ENCODE measurements at regions not wholly inside any gene's neighbourhood (a gene's known extent, or its start where the extent isn't known, plus 50 kb on each side); places are given as distances from the start of the nearest gene placed in this dataset.

- Mint-ChIP-seq H3K27ac (ENCODE audit: low read depth, unreplicated experiment) (no peak overlapping the region), H3K27me3 (ENCODE audit: insufficient read depth, unreplicated experiment) (no peaks in the 10 kb centered on the region), H3K9me3 (ENCODE audit: unreplicated experiment) (peaks cover 15% of the 10 kb centered on the region), H3K4me3 (ENCODE audit: unreplicated experiment) (no peak overlapping the region), H3K36me3 (ENCODE audit: insufficient read depth, unreplicated experiment) (no peaks in the 10 kb centered on the region), H3K4me1 (ENCODE audit: insufficient read depth, unreplicated experiment) (no peaks in the 10 kb centered on the region)
- ChIA-PET CTCF (interaction anchor here (0.7 kb wide), 1 partner anchor 52 kb away, joined by 6 read pairs; no protein-coding TSS in a partner anchor), POLR2A (no interaction called here)
- TF ChIP-seq CTCF (IDR thresholded peaks at IDR 0.05; ENCODE audit: unreplicated experiment), result no peak
- no TSS peak for BruUV-seq (replicated peaks)
- intact Hi-C loops (cut with micrococcal nuclease), result no loop called here
- DNase-seq (ENCODE audit: unreplicated experiment), result no peak
Observed at GRCh38 chr18:42659187-42659586, 456.3 kb downstream of the RIT2 start.

- H3K4me3 Mint-ChIP-seq (ENCODE audit: unreplicated experiment), result no peak overlapping the region
- no TSS peak for BruUV-seq (replicated peaks)
Observed at GRCh38 chr18:42670860-42671259, 444.6 kb downstream of the RIT2 start.

GRCh38 chr18:42675810-42676209 lies 439.7 kb downstream of the RIT2 start:
- no peak overlapping the region for H3K27ac Mint-ChIP-seq (ENCODE audit: low read depth, unreplicated experiment)
- no peaks in the 10 kb centered on the region for H3K4me1 Mint-ChIP-seq (ENCODE audit: insufficient read depth, unreplicated experiment)
- no peaks in the 10 kb centered on the region for H3K27me3 Mint-ChIP-seq (ENCODE audit: insufficient read depth, unreplicated experiment)
- TF ChIP-seq CTCF (IDR thresholded peaks at IDR 0.05; ENCODE audit: unreplicated experiment), result no peak
- no peak overlapping the region for H3K4me3 Mint-ChIP-seq (ENCODE audit: unreplicated experiment)
- intact Hi-C loops (cut with micrococcal nuclease), result no loop called here
- no peak for DNase-seq (ENCODE audit: unreplicated experiment)
- H3K36me3 Mint-ChIP-seq (ENCODE audit: insufficient read depth, unreplicated experiment), result no peaks in the 10 kb centered on the region
- CTCF ChIA-PET, result no interaction called here
- POLR2A ChIA-PET, result interaction anchor here (0.7 kb wide), 1 partner anchor 128 kb away, joined by 3 read pairs; no protein-coding TSS in a partner anchor
- H3K9me3 Mint-ChIP-seq (ENCODE audit: unreplicated experiment), result no peaks in the 10 kb centered on the region
- no TSS peak for BruUV-seq (replicated peaks)

More at GRCh38 chr18:42670860-42671259, 444.6 kb downstream of the RIT2 start:
- no peak for DNase-seq (ENCODE audit: unreplicated experiment)
- intact Hi-C loops (cut with micrococcal nuclease), result no loop called here
- no peak overlapping the region for H3K27ac Mint-ChIP-seq (ENCODE audit: low read depth, unreplicated experiment)
- H3K27me3 Mint-ChIP-seq (ENCODE audit: insufficient read depth, unreplicated experiment), result no peaks in the 10 kb centered on the region
- CTCF ChIA-PET, result no interaction called here
- POLR2A ChIA-PET, result no interaction called here
- H3K9me3 Mint-ChIP-seq (ENCODE audit: unreplicated experiment), result no peaks in the 10 kb centered on the region
- no peaks in the 10 kb centered on the region for H3K4me1 Mint-ChIP-seq (ENCODE audit: insufficient read depth, unreplicated experiment)
- no peak for TF ChIP-seq CTCF (IDR thresholded peaks at IDR 0.05; ENCODE audit: unreplicated experiment)
- H3K36me3 Mint-ChIP-seq (ENCODE audit: insufficient read depth, unreplicated experiment), result no peaks in the 10 kb centered on the region

GRCh38 chr18:42683094-42683493 lies 432.4 kb downstream of the RIT2 start:
- Mint-ChIP-seq H3K4me3 (ENCODE audit: unreplicated experiment) (no peak overlapping the region), H3K27ac (ENCODE audit: low read depth, unreplicated experiment) (no peak overlapping the region), H3K27me3 (ENCODE audit: insufficient read depth, unreplicated experiment) (peaks cover 4% of the 10 kb centered on the region), H3K4me1 (ENCODE audit: insufficient read depth, unreplicated experiment) (no peaks in the 10 kb centered on the region), H3K36me3 (ENCODE audit: insufficient read depth, unreplicated experiment) (no peaks in the 10 kb centered on the region), H3K9me3 (ENCODE audit: unreplicated experiment) (peaks cover 14% of the 10 kb centered on the region)
- no peak for TF ChIP-seq CTCF (IDR thresholded peaks at IDR 0.05; ENCODE audit: unreplicated experiment)
- ChIA-PET CTCF (no interaction called here), POLR2A (no interaction called here)
- DNase-seq (ENCODE audit: unreplicated experiment), result no peak
- intact Hi-C loops (cut with micrococcal nuclease), result no loop called here
- BruUV-seq (replicated peaks), result no TSS peak
